HepG2 (cell line): ENCODE measurements at regions not wholly inside any gene's neighbourhood (a gene's known extent, or its start where the extent isn't known, plus 50 kb on each side); places are given as distances from the start of the nearest gene placed in this dataset.

Experiments used
- ATAC-seq: fragments of 200-7000 bp; cut with Tn5 transposase; 3 replicates; pipeline ENCODE4 v1.9.1; 2020; ENCODE audit warnings: mild to moderate bottlenecking, moderate library complexity
- BruUV-seq: library from RNA; stranded (reverse); fragments of 400-500 nt; replicated peaks from 2 replicates; lab custom pipeline; 2021; lab: Mats Ljungman, UMichigan
- CTCF ChIA-PET: fragments of 300-600 bp; formaldehyde crosslinking; extraction: SDS; loops from one replicate; lab custom pipeline; 2021; ENCODE audit warnings: low total read pairs, inconsistent platforms, low intra/inter-chr PET ratio; lab: Yijun Ruan, JAX
- POLR2A ChIA-PET: fragments of 350-600 bp; sonication (Branson Sonifier 250); formaldehyde crosslinking; loops from one replicate; lab custom pipeline; 2020; ENCODE audit warnings: antibody characterized with exemption, inconsistent platforms; lab: Yijun Ruan, JAX
- DNase-seq: peaks from one replicate; pipeline ENCODE4 v3.0.0-alpha.2; 2015; ENCODE audit warnings: low spot score
- FAIRE-seq: peaks from 3 replicates; lab custom pipeline; 2011; peaks lifted over from hg19 to GRCh38; lab: Jason Lieb, UNC
- H2AFZ ChIP-seq: one replicate; pipeline ENCODE4 v1.6.1; 2011; ENCODE audit warnings: low read length, inconsistent platforms
- H3K27ac ChIP-seq: fragments of 300-600 bp; 3 replicates; pipeline ENCODE4 v1.8.0; 2011; ENCODE audit warnings: mixed run types, mild to moderate bottlenecking, mixed read lengths, low read length, inconsistent platforms; ENCODE audit not compliant: insufficient read depth; ENCODE audit errors: extremely low read length
- H3K27me3 ChIP-seq, 2 experiments: fragments of 200-600 bp in 1 of 2; 2 replicates in 1 of 2; 3 replicates in 1 of 2; pipeline versions ENCODE4 v1.6.0 to v1.8.0; 2011; ENCODE audit warnings: low read length in 2 of 2, mild to moderate bottlenecking in 2 of 2, moderate library complexity in 2 of 2, inconsistent platforms in 1 of 2; ENCODE audit not compliant: insufficient read depth in 2 of 2, control insufficient read depth in 1 of 2
- H3K36me3 ChIP-seq, 2 experiments: fragments of 200-600 bp in 1 of 2; replicated peaks in 1 of 2; 2 replicates in 1 of 2; 3 replicates in 1 of 2; pipeline versions ENCODE4 v1.5.1 to v1.8.0; 2011; ENCODE audit warnings: low read length in 2 of 2, inconsistent platforms in 1 of 2; ENCODE audit not compliant: insufficient read depth in 2 of 2, control insufficient read depth in 1 of 2
- H3K4me1 ChIP-seq: 2 replicates; pipeline ENCODE4 v1.5.1; 2012; ENCODE audit warnings: low read length, inconsistent platforms; ENCODE audit not compliant: insufficient read depth
- H3K4me2 ChIP-seq: 2 replicates; pipeline ENCODE4 v1.6.0; 2011; ENCODE audit warnings: low read depth, low read length, inconsistent platforms
- H3K4me3 ChIP-seq, 3 experiments: fragments of 200-600 bp in 1 of 3; sonication (generic), shearing (Covaris generic) in 1 of 3; replicated peaks in 1 of 3; 2 replicates each; pipeline ENCODE4 v1.5.1; 2011 to 2016; ENCODE audit warnings: low read length in 3 of 3, inconsistent platforms in 2 of 3, low read depth in 2 of 3, mild to moderate bottlenecking in 2 of 3, control low read depth in 1 of 3, mixed read lengths in 1 of 3; ENCODE audit not compliant: insufficient read depth in 1 of 3
- H3K79me2 ChIP-seq: one replicate; pipeline ENCODE4 v1.6.1; 2011; ENCODE audit warnings: low read length, inconsistent platforms; ENCODE audit not compliant: insufficient read depth
- H3K9ac ChIP-seq: 2 replicates; pipeline ENCODE4 v1.6.0; 2011; ENCODE audit warnings: mild to moderate bottlenecking, low read depth, low read length, inconsistent platforms; ENCODE audit not compliant: insufficient read depth
- H3K9me3 ChIP-seq: 2 replicates; pipeline ENCODE4 v1.5.1; 2012; ENCODE audit warnings: mild to moderate bottlenecking, low read length
- H4K20me1 ChIP-seq: 2 replicates; pipeline ENCODE4 v1.6.0; 2011; ENCODE audit warnings: inconsistent platforms, mild to moderate bottlenecking, low read length, moderate library complexity; ENCODE audit not compliant: insufficient read depth
- CREB1 ChIP-seq, 2 experiments: fragments of 450-650 bp in 1 of 2; IDR thresholded peaks; 2 replicates each; pipeline ENCODE4 v1.6.1; 2016 to 2017; ENCODE audit warnings: control low read depth in 1 of 2, mild to moderate bottlenecking in 1 of 2, missing compliant biosample characterization in 1 of 2, missing genetic modification characterization in 1 of 2
- MED13 ChIP-seq: sonication (generic); formaldehyde crosslinking; IDR thresholded peaks from 2 replicates; pipeline ENCODE4 v1.5.0; 2020; ENCODE audit warnings: missing genetic modification reagents
- THYN1 ChIP-seq: sonication (generic); formaldehyde crosslinking; IDR thresholded peaks from 2 replicates; pipeline ENCODE4 v1.8.1; 2023; ENCODE audit warnings: low read depth, mild to moderate bottlenecking, moderate library complexity, missing genetic modification reagents, borderline replicate concordance
- ZNF557 ChIP-seq: sonication (generic); formaldehyde crosslinking; IDR thresholded peaks from 2 replicates; pipeline ENCODE4 v1.4.0; 2020; ENCODE audit warnings: missing genetic modification reagents
- WGBS: methylation state at CpG from one replicate; pipeline ENCODE4 v1.1.6; 2017; ENCODE audit warnings: low lambda C conversion rate; 5-methylcytosine and 5-hydroxymethylcytosine counted together
- in situ Hi-C: cut with HindIII; loops from 2 replicates; pipeline ENCODE4 v1.10.0; 2017; ENCODE audit warnings: low pct_unique_long_range_greater_than_20kb; ENCODE audit not compliant: extremely low pct_ligation_motif_present
- intact Hi-C: fragments of 100-400 bp; cut with micrococcal nuclease; formaldehyde crosslinking; loops from one replicate; pipeline ENCODE4 v1.10.0; 2022; ENCODE audit not compliant: unreplicated experiment
- TF ChIP-seq, protein P1 (sequence below): sonication (generic); formaldehyde crosslinking; IDR thresholded peaks from 2 replicates; pipeline ENCODE4 v1.4.0; 2020; ENCODE audit warnings: missing genetic modification reagents, borderline replicate concordance

DNA sequence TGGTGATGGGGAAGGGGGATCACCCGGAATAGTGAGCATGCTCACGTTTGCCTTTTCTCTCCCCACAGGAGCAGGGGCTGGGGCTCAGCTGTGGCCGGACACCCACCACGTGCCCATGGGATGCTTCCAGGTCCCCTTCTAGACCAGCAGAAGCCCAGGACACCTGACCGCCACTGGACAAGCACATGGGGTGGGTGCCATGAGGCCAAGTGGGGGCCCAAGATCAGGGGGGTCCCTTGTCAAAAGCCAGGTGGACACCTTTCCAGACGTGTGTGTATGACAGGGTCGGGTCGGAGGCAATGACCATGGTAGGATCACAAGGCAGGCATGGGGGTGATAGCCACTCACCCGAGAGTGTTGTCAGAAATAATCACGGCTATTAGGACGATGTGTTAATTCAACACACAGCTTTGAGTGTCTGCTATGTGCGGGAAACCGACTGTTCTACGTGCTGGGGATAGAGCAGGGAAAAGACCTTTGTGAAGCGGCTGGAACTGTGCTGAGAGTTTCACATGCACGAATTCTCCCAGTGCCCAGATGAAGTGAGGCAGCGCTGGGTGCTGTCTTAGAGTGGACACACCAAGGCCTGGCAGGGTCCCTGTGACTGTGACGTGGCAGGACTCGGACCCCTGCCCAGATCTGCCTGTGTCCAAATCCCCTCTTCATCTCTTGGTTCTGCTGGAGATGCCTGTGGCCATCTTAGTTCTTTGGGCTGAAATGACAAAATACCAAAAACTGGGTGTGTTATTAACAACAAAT lies 244.7 kb downstream of the NDUFA10 start:
- in situ Hi-C loops: no loop called here
- Histone ChIP-seq H3K36me3 (no peaks in the 10 kb centered on the region), H3K27ac (no peak overlapping the region), H3K9me3 (no peaks in the 10 kb centered on the region), H4K20me1 (no peaks in the 10 kb centered on the region), H2AFZ (no peak overlapping the region), H3K4me1 (no peaks in the 10 kb centered on the region), H3K4me2 (no peak overlapping the region), H3K9ac (no peak overlapping the region), H3K27me3 (peaks cover 21 to 64% of the 10 kb centered on the region in 2 experiments; a peak in 4 of 5 replicates), H3K79me2 (no peaks in the 10 kb centered on the region), H3K4me3 (no peak overlapping the region)
- TF ChIP-seq, protein P1, sequence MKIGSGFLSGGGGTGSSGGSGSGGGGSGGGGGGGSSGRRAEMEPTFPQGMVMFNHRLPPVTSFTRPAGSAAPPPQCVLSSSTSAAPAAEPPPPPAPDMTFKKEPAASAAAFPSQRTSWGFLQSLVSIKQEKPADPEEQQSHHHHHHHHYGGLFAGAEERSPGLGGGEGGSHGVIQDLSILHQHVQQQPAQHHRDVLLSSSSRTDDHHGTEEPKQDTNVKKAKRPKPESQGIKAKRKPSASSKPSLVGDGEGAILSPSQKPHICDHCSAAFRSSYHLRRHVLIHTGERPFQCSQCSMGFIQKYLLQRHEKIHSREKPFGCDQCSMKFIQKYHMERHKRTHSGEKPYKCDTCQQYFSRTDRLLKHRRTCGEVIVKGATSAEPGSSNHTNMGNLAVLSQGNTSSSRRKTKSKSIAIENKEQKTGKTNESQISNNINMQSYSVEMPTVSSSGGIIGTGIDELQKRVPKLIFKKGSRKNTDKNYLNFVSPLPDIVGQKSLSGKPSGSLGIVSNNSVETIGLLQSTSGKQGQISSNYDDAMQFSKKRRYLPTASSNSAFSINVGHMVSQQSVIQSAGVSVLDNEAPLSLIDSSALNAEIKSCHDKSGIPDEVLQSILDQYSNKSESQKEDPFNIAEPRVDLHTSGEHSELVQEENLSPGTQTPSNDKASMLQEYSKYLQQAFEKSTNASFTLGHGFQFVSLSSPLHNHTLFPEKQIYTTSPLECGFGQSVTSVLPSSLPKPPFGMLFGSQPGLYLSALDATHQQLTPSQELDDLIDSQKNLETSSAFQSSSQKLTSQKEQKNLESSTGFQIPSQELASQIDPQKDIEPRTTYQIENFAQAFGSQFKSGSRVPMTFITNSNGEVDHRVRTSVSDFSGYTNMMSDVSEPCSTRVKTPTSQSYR (CRISPR knock-in tag): no peak
- TF ChIP-seq CREB1 (IDR thresholded peaks at IDR 0.05): peak; percentile 24; the same call in 1 of the 2 replicates
- TF ChIP-seq CREB1 (CRISPR knock-in tag; IDR thresholded peaks at IDR 0.05): no peak
- BruUV-seq: no TSS peak
- ChIA-PET POLR2A (no interaction called here), CTCF (no interaction called here)
- no peak for FAIRE-seq
- no peak for ATAC-seq
- no peak for DNase-seq
- intact Hi-C loops: no loop called here
- 22% methylated on average over 16 of the region's 19 CpGs for WGBS

DNA sequence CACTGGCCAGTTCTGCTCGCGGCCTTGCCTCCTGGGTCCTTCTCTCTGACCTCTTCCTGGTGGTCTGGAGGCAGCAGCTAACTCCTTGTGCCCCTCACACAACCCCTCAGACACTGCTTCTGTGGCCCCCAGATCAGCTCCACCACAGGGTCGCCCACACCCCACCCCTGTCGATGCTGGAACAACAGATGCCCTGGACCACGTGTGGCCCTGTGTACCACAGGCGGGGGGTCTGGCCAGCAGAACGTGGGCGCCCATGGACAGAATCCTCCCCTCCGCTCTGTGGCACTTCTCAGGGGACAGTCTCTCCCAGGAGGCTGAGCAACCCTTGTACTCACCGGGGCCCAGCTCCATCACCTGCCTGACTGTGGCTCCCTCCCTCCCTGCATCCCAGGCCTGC lies 245.6 kb downstream of the NDUFA10 start:
- Histone ChIP-seq H3K4me2 (no peak overlapping the region), H4K20me1 (no peaks in the 10 kb centered on the region), H3K79me2 (no peaks in the 10 kb centered on the region), H3K36me3 (no peaks in the 10 kb centered on the region), H3K4me1 (no peaks in the 10 kb centered on the region), H3K4me3 (no peak overlapping the region), H3K27me3 (peaks cover 23 to 72% of the 10 kb centered on the region in 2 experiments; a peak in 4 of 5 replicates), H3K9ac (no peak overlapping the region), H3K27ac (no peak overlapping the region), H3K9me3 (no peaks in the 10 kb centered on the region), H2AFZ (no peak overlapping the region)
- ChIA-PET POLR2A (no interaction called here), CTCF (no interaction called here)
- DNase-seq (no peak), ATAC-seq (no peak; the same call in 2 of the 3 replicates), FAIRE-seq (no peak)
- no TSS peak for BruUV-seq
- intact Hi-C loops (no loop called here), in situ Hi-C loops (no loop called here)
- TF ChIP-seq THYN1 (CRISPR knock-in tag) (no peak), ZNF557 (CRISPR knock-in tag) (no peak), MED13 (CRISPR knock-in tag) (no peak)
- WGBS: 10% methylated on average over 3 of the region's 10 CpGs
